ENCODE measurements at regions not wholly inside any gene's neighbourhood (a gene's known extent, or its start where the extent isn't known, plus 50 kb on each side); places are given as distances from the start of the nearest gene placed in this dataset.

DNA sequence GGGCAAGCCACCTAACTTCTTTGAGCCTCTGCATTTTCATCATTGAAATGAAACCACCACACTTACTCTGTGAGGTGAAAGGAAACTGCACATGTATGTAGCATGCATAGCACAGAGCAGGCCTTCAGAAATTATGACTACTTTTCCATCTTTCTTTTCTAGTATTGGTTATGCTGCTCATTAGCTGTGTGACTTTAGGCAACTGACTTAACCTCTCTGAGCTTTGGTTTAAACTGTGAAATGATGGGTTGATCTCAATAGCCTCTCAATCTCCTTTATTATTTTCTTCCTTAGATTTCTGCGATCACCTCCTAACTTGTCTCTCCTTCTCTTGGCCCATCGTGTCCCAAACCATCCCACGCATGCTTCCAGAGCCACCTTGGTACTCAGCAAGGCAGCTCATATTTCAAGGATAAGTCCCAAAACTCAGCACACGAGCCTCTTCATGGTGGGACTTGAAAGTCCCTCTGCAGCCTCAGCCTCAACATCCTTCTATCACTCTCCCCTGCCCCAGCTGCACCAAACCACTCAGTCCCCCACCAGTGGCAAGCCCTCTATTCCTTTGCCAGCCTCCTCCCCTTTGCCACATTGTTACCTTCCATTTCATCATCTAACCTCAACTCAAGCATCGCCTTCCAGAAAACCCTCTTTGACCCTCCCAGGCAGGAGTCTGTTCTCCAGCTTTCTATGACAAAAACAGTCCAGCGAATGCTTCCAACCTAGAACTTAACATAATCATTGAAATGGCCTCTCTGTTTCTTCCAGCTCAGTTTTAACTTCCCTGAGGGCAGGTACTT is 60.3 kb upstream of the DNAH5 start:
- ATAC-seq, result no peak
- Histone ChIP-seq H3K4me1 (ENCODE audit: insufficient read depth) (peaks cover 14% of the 10 kb centered on the region), H3K4me3 (no peak overlapping the region), H3K27me3 (ENCODE audit: insufficient read depth) (no peaks in the 10 kb centered on the region), H3K27ac (ENCODE audit: low read depth) (0 out of 2 replicates have a peak overlapping the region, but pooled peaks have one; percentile 14), H3K9me2 (ENCODE audit: insufficient read depth) (no peaks in the 10 kb centered on the region), H4K20me1 (replicated peaks; ENCODE audit: insufficient read depth) (no peaks in the 10 kb centered on the region), H3K79me2 (replicated peaks; ENCODE audit: insufficient read depth) (no peaks in the 10 kb centered on the region), H2AFZ (0 out of 2 replicates have a peak overlapping the region, but pooled peaks have one; percentile 64), H3K4me2 (no peak overlapping the region), H3K36me3 (ENCODE audit: insufficient read depth) (no peaks in the 10 kb centered on the region), H3F3A (replicated peaks; ENCODE audit: low read depth) (no peaks in the 10 kb centered on the region)
- Mint-ChIP-seq H3K27me3 (ENCODE audit: insufficient read depth, low read depth, poor library complexity) (peaks cover 4% of the 10 kb centered on the region), H3K4me3 (no peak overlapping the region), H3K27ac (no peak overlapping the region), H3K4me1 (peaks cover 13% of the 10 kb centered on the region), H3K36me3 (ENCODE audit: low read depth) (no peaks in the 10 kb centered on the region; the same call in 2 of the 3 replicates), H3K9me3 (peaks cover 7% of the 10 kb centered on the region; the same call in 1 of the 3 replicates)
- TF ChIP-seq EZH2 (IDR thresholded peaks at IDR 0.05; ENCODE audit: low read depth, unreplicated experiment), result no peak
- no peak for TF ChIP-seq JUNB (IDR thresholded peaks at IDR 0.05; ENCODE audit: unreplicated experiment)
- no peak for TF ChIP-seq NANOG (IDR thresholded peaks at IDR 0.05; ENCODE audit: borderline replicate concordance)
- TF ChIP-seq EZH2phosphoT487 (IDR thresholded peaks at IDR 0.05; ENCODE audit: unreplicated experiment), result no peak
- no peak for TF ChIP-seq STAT1 (IDR thresholded peaks at IDR 0.05; ENCODE audit: unreplicated experiment)
- TF ChIP-seq, protein P1, sequence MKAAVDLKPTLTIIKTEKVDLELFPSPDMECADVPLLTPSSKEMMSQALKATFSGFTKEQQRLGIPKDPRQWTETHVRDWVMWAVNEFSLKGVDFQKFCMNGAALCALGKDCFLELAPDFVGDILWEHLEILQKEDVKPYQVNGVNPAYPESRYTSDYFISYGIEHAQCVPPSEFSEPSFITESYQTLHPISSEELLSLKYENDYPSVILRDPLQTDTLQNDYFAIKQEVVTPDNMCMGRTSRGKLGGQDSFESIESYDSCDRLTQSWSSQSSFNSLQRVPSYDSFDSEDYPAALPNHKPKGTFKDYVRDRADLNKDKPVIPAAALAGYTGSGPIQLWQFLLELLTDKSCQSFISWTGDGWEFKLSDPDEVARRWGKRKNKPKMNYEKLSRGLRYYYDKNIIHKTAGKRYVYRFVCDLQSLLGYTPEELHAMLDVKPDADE (IDR thresholded peaks at IDR 0.05), result no peak
- no peak for TF ChIP-seq ZNF331 (CRISPR knock-in tag; IDR thresholded peaks at IDR 0.05; ENCODE audit: low read depth)
- no peak for TF ChIP-seq CREB1 (CRISPR knock-in tag; IDR thresholded peaks at IDR 0.05; ENCODE audit: low read depth)
- TF ChIP-seq, protein P2, sequence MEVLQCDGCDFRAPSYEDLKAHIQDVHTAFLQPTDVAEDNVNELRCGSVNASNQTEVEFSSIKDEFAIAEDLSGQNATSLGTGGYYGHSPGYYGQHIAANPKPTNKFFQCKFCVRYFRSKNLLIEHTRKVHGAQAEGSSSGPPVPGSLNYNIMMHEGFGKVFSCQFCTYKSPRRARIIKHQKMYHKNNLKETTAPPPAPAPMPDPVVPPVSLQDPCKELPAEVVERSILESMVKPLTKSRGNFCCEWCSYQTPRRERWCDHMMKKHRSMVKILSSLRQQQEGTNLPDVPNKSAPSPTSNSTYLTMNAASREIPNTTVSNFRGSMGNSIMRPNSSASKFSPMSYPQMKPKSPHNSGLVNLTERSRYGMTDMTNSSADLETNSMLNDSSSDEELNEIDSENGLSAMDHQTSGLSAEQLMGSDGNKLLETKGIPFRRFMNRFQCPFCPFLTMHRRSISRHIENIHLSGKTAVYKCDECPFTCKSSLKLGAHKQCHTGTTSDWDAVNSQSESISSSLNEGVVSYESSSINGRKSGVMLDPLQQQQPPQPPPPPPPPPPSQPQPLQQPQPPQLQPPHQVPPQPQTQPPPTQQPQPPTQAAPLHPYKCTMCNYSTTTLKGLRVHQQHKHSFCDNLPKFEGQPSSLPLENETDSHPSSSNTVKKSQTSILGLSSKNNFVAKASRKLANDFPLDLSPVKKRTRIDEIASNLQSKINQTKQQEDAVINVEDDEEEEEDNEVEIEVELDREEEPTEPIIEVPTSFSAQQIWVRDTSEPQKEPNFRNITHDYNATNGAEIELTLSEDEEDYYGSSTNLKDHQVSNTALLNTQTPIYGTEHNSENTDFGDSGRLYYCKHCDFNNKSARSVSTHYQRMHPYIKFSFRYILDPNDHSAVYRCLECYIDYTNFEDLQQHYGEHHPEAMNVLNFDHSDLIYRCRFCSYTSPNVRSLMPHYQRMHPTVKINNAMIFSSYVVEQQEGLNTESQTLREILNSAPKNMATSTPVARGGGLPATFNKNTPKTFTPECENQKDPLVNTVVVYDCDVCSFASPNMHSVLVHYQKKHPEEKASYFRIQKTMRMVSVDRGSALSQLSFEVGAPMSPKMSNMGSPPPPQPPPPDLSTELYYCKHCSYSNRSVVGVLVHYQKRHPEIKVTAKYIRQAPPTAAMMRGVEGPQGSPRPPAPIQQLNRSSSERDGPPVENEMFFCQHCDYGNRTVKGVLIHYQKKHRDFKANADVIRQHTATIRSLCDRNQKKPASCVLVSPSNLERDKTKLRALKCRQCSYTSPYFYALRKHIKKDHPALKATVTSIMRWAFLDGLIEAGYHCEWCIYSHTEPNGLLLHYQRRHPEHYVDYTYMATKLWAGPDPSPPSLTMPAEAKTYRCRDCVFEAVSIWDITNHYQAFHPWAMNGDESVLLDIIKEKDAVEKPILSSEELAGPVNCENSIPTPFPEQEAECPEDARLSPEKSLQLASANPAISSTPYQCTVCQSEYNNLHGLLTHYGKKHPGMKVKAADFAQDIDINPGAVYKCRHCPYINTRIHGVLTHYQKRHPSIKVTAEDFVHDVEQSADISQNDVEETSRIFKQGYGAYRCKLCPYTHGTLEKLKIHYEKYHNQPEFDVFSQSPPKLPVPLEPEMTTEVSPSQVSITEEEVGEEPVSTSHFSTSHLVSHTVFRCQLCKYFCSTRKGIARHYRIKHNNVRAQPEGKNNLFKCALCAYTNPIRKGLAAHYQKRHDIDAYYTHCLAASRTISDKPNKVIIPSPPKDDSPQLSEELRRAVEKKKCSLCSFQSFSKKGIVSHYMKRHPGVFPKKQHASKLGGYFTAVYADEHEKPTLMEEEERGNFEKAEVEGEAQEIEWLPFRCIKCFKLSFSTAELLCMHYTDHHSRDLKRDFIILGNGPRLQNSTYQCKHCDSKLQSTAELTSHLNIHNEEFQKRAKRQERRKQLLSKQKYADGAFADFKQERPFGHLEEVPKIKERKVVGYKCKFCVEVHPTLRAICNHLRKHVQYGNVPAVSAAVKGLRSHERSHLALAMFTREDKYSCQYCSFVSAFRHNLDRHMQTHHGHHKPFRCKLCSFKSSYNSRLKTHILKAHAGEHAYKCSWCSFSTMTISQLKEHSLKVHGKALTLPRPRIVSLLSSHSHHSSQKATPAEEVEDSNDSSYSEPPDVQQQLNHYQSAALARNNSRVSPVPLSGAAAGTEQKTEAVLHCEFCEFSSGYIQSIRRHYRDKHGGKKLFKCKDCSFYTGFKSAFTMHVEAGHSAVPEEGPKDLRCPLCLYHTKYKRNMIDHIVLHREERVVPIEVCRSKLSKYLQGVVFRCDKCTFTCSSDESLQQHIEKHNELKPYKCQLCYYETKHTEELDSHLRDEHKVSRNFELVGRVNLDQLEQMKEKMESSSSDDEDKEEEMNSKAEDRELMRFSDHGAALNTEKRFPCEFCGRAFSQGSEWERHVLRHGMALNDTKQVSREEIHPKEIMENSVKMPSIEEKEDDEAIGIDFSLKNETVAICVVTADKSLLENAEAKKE (CRISPR knock-in tag; IDR thresholded peaks at IDR 0.05), result no peak
- no peak for TF ChIP-seq ZNF114 (CRISPR knock-in tag; IDR thresholded peaks at IDR 0.05)
- TF ChIP-seq POLR2AphosphoS5 (IDR thresholded peaks at IDR 0.05; ENCODE audit: low read depth), result no peak
- TF ChIP-seq, protein P3, sequence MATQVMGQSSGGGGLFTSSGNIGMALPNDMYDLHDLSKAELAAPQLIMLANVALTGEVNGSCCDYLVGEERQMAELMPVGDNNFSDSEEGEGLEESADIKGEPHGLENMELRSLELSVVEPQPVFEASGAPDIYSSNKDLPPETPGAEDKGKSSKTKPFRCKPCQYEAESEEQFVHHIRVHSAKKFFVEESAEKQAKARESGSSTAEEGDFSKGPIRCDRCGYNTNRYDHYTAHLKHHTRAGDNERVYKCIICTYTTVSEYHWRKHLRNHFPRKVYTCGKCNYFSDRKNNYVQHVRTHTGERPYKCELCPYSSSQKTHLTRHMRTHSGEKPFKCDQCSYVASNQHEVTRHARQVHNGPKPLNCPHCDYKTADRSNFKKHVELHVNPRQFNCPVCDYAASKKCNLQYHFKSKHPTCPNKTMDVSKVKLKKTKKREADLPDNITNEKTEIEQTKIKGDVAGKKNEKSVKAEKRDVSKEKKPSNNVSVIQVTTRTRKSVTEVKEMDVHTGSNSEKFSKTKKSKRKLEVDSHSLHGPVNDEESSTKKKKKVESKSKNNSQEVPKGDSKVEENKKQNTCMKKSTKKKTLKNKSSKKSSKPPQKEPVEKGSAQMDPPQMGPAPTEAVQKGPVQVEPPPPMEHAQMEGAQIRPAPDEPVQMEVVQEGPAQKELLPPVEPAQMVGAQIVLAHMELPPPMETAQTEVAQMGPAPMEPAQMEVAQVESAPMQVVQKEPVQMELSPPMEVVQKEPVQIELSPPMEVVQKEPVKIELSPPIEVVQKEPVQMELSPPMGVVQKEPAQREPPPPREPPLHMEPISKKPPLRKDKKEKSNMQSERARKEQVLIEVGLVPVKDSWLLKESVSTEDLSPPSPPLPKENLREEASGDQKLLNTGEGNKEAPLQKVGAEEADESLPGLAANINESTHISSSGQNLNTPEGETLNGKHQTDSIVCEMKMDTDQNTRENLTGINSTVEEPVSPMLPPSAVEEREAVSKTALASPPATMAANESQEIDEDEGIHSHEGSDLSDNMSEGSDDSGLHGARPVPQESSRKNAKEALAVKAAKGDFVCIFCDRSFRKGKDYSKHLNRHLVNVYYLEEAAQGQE (IDR thresholded peaks at IDR 0.05; ENCODE audit: unreplicated experiment), result no peak
- TF ChIP-seq, protein P4, sequence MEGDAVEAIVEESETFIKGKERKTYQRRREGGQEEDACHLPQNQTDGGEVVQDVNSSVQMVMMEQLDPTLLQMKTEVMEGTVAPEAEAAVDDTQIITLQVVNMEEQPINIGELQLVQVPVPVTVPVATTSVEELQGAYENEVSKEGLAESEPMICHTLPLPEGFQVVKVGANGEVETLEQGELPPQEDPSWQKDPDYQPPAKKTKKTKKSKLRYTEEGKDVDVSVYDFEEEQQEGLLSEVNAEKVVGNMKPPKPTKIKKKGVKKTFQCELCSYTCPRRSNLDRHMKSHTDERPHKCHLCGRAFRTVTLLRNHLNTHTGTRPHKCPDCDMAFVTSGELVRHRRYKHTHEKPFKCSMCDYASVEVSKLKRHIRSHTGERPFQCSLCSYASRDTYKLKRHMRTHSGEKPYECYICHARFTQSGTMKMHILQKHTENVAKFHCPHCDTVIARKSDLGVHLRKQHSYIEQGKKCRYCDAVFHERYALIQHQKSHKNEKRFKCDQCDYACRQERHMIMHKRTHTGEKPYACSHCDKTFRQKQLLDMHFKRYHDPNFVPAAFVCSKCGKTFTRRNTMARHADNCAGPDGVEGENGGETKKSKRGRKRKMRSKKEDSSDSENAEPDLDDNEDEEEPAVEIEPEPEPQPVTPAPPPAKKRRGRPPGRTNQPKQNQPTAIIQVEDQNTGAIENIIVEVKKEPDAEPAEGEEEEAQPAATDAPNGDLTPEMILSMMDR (conservative IDR thresholded peaks at IDR 0.05; ENCODE audit: low read depth in 2 of 2), result no peak
- no peak for DNase-seq (ENCODE audit: low spot score)
